Stimulated activated CD8-positive, alpha-beta memory T cell treated with anti-CD3 and anti-CD28 coated beads, Interleukin-15, amount 100 ng/mL, for 1 hour (primary cell): ENCODE measurements at regions not wholly inside any gene's neighbourhood (a gene's known extent, or its start where the extent isn't known, plus 50 kb on each side); places are given as distances from the start of the nearest gene placed in this dataset.

Experiments used
- DNase-seq: peaks from one replicate; pipeline ENCODE4 v3.0.0-alpha.2; 2020; ENCODE audit warnings: low read depth

GRCh38 chr9:29830821-29831220 is 2257.5 kb upstream of the C9orf72 start:
- DNase-seq: no peak

GRCh38 chr9:29838491-29839020 is 2265.3 kb upstream of the C9orf72 start:
- no peak for DNase-seq

- no peak for DNase-seq
These were observed 2271.0 kb upstream of the C9orf72 start for GRCh38 chr9:29844251-29844650.

DNA sequence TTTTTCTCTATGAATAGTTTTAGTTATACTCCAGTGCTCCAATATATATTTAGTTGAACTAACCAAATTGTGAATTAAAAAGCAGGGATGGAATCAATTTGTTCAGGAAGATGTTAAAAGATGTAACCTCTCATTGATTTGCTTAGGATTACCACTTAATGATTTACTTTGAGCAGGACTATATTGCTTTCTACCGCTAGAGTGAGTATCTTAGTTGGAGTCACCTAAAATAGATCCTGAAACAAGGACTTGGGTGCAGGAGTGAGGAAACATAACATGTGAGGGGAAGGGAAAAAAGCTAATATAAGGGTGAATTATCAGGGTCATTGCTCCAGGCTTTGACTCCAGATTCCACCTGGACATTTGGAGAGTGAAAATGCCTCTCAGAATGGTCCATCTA is 2277.4 kb upstream of the C9orf72 start:
- no peak for DNase-seq

- DNase-seq: no peak
These were observed 2288.5 kb upstream of the C9orf72 start for GRCh38 chr9:29861803-29862202.

GRCh38 chr9:29865764-29866313 is 2292.6 kb upstream of the C9orf72 start:
- DNase-seq: no peak

GRCh38 chr9:29866556-29866955 is 2293.3 kb upstream of the C9orf72 start:
- no peak for DNase-seq

DNA sequence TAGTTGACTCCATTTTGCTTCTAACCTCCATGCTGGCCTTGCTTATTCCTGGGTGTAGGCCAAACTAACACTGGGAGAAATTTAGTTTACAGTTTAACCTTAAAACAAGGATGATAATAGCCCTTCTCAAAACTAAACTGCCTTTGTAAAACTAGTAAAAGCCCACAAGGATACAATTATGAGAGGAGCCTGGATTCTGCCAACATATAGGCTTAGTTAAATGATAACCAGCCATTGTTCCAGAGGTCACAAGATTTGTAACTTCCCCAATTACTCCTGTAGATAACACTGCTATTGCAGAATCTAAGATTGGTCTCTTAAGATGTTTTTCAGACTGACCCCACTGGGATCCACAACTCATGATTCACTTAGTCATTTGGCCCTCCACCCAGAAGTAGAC is 2300.3 kb upstream of the C9orf72 start:
- DNase-seq: no peak

DNA sequence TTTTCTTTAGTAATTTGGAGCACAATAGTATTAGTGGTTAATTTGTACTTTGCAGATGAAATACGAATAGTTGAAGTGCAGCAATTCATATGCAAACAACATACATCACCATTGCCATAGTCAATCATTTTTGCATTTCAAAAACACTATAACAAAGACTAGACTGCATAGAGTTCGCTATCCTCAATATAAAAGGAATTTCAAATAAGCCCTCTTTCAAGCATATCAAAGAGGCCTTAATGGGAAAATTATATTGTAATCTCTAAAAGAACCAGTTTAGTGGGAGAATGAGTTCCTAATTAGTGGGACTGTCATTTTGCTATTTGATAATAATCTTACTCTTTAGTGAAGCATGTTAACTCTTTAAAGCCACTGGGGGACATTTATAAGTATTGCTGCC is 2302.3 kb upstream of the C9orf72 start:
- no peak for DNase-seq

- DNase-seq: no peak
These were observed 2309.5 kb upstream of the C9orf72 start for GRCh38 chr9:29882767-29883166.

DNA sequence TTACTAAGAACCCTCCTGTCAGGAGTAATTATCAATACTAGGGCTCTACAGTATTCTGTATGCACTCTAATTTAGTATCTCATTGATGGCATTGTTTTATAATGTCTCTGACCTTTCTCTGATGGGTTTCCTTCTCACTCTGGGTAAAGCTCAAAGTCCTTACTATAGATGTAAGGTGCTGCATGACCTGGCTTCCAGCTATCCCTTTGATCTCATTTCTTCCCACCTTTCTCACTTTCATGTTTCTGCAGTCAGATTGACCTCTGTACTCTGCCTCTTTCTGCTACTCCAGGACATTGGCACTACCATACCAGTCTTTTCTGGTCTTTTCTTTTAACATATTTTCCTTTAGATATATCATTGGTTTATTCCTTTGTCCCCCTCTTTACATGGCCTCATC is 2332.8 kb upstream of the C9orf72 start:
- no peak for DNase-seq

DNA sequence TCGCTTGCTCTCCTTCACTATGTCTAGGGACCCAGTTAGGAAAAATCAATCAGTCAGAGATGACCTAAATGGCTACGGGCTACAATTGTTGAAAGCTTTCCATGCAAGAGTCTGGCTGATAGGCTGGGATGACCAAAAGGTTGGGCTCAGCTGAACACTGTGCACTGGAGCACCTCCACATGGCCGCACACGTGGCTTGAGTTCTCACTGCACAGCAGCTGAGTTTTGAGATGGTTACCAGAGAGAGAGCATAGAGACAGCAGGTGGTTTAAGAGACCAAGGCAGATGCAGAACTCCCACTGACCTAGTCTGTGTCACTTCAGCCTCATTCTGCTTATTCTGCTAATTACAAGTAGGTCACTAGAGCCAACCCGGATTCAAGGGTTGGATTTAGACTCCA is 2354.8 kb upstream of the C9orf72 start:
- no peak for DNase-seq

- DNase-seq: no peak
These were observed 2366.3 kb upstream of the C9orf72 start for GRCh38 chr9:29939559-29939958.

DNA sequence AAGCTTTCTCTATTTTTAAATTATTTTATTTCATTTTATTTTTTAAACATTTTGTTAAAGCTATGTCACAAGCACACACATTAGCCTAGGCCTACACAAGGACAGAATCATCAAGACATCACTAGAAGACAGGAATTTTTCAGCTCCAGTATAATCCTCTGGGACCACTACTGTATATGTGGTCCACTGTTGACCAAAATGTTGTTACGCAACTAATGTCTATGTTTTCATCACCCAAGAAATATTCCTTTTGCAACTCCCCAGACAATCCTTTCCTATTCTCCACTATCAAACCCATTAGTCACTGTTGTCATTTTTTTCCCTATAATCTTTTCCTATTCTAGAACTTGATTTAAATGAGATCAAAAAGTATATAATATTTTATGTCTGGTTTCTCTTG is 2371.7 kb upstream of the C9orf72 start:
- no peak for DNase-seq

DNA sequence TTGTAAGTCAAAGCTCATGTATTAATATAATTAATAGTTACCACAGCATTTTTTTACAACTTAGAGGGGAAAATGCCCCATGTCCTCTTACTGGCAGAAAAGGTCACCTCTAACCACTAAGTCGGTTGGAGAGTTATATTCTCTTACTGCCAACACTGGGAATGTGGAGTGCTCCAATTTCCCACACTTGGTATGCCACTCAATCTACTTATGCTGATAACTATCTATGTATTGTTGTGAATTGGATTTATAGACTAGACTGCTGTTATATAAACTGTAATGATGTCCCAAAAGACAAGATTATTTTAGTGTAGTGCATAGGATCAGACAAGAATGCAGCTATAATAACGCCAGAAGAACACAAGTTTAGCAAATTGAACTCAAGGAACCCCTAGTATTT is 2385.2 kb upstream of the C9orf72 start:
- no peak for DNase-seq

DNA sequence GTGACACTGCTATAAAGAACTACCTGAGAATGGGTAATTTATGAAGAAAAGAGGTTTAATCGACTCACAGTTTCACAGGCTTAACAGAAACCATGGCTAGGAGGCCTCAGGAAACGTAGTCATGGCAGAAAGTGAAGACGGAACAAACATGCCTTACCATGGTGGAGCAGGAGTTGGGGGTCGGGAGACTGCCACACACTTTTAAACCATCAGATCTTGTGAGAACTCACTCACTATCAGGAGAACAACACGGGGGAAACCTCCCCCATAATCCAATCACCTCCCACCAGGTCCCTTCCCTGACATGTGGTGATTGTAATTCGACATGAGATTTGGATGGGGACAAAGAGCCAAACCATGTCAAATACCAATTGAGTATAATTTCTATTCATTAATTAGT is 2392.6 kb upstream of the C9orf72 start:
- DNase-seq: no peak

DNA sequence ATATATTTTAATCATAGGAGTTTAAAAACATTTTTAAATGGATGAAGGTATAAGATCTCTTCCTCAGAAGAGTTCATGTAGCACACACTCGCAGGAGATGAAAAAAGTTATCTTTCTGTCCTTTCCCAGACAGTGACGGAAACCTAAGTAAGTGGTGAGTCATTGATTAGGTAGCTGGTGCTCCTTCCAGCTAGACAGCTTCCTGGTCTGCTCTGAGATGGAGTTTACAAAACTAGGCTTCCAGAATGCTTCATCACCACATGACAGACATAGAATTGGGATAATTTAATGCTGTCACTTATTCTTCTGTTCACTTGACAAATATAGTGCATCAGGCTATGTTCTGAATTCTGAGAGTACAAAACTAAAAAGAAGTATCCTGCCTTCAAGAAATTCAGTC is 2393.0 kb upstream of the C9orf72 start:
- DNase-seq: no peak

DNA sequence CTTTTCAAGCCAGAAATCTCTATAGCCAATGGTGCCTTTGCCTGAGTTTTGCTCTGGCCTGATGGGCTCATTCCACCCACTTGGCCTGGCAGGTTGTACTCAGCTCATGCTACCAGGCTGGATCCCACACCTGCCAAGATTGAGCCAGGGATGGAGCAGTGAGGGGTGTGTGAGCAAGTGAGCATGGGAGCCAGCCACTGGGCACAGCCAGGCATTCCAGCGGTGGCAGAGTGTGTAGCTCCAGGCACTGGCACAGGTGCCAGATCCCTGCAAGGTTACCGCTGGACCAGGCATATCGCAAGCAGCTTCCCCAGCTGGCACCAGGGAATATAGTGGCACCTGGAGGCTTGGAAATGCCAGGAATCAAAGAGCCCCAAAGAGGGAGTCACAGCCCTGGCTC is 2395.6 kb upstream of the C9orf72 start:
- DNase-seq: no peak

DNA sequence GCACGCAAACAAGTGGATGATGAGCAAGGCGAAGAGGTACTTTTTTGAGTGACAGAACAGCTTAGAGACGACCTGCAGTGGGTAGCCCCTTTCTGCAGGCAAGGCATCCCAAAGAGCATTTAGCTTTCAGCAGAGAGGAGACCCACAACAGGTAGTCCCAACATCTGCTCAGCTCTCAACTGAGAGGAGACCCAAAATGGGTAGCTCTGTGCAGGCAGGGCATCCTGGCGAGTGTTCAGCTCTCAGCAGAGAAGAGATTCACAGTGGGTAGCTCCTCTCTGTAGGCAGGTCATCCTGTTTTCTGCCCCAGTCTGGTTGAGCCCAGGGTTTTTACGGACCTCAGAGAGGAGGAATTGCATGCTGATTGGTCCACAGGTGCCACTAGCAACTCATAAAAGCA is 2396.1 kb upstream of the C9orf72 start:
- DNase-seq: no peak

DNA sequence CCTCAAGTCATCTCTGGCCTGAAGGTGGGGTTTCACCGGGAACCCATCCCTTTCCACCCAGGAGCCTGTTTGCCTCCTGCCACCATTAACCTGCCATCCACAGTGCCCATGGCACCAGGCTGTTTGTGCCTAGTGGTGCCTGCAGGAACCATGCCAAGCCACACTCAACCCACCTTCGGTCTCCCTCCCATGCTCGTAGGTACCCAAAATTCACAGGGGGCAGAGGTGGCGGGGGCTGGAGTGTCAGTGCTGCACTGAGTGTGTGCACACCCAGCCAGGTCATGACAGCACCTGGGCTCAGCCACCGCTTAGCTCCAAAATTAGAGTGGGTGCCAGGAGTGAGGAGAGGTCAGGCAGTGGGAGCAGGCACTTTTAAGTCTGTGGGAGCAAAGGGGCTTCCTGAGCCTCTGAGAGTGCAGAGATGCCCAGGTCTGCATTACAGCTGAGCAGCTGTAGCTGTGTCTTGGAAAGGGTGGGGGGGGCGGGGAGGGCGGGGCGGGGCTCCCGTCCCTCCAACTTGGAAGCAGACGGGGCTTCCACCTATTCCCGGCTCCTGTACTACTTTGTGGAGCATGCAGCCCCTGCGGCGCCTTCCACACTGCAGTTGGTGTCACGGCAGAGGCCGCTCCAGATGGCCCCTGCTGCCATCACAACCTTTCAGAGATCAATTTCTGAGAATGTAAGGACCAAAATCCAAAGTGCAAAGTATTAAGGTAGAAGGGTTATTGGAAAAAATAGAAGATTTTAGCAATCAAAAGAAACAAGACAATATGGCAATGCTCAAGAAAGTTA is 2396.8 kb upstream of the C9orf72 start:
- DNase-seq: no peak

DNA sequence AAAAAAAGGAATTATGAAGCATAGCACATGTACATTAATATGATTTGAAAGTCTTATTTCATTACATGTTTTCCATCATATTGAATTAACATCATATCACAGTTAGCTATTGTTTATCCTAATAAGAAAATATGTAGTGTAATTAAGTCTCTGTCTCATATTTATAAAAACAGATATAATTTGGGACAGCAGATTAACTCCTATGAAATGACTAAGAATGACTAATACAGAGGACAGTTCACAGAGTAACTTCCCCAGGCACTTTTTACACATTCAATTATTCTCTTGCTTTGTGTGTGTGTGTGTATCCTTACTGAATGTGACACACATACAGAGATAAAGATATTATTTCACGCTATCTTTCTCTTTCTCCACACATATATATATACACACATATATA is 2400.9 kb upstream of the C9orf72 start:
- no peak for DNase-seq

DNA sequence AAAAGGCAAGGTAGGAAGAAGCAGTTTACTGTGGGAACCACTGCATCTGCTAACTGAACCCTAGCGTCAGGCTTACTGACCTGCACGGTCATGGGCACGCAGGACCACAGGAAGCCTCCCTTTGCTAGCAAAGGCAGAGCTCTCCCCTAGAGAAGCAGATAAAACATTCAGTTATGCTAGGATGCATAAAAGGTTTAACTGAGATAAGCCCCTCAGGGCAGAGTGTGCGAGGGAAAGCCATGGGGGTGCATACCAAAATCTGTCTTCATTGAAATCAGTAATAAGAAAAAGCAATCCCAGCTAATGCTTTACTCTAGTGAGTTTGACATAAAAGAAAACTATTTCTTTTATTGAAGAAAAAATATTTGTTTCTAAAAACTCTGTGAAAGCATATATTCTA is 2403.7 kb upstream of the C9orf72 start:
- no peak for DNase-seq

- no peak for DNase-seq
These were observed 2403.4 kb upstream of the ACO1 start for GRCh38 chr9:29981013-29981412.

DNA sequence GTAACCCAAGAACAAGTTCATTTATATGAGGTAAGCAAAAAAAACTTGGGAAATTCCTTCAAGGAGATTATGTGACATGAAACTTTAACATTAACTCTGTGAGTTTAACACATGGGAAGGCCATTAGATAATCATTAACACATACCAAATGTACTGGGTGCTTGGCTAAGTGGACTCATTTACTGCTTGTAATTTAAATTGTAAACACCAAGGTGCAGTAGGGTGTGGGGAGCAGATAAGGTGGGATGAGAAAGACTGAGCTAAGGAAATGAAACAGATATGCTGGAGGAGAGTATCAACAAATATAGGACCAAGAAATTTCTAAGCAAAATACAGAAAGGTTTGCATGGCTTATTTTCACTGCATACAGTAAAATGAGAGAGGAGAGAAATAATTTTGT is 2384.8 kb upstream of the ACO1 start:
- DNase-seq: no peak
